ENCODE measurements at regions not wholly inside any gene's neighbourhood (a gene's known extent, or its start where the extent isn't known, plus 50 kb on each side); places are given as distances from the start of the nearest gene placed in this dataset.

- TF ChIP-seq SRF (IDR thresholded peaks at IDR 0.05; ENCODE audit: low read depth, low read length) (0 out of 2 replicates have a peak, but pooled peaks have one; percentile 2), KAT8 (CRISPR knock-in tag; IDR thresholded peaks at IDR 0.05) (0 out of 2 replicates have a peak, but pooled peaks have one; percentile 33), NFIC (IDR thresholded peaks at IDR 0.05; ENCODE audit: low read length) (peak; percentile 60), BCL6 (CRISPR knock-in tag; IDR thresholded peaks at IDR 0.05) (0 out of 2 replicates have a peak, but pooled peaks have one; percentile 16), SAP130 (CRISPR knock-in tag; IDR thresholded peaks at IDR 0.05; ENCODE audit: low read depth) (peak; percentile 35; the same call in 1 of the 2 replicates), HOXA3 (CRISPR knock-in tag; IDR thresholded peaks at IDR 0.05) (peak; percentile 21; the same call in 1 of the 2 replicates), ISL2 (CRISPR knock-in tag; IDR thresholded peaks at IDR 0.05) (peak; percentile 63), CREM (IDR thresholded peaks at IDR 0.05) (peak; percentile 51; the same call in 1 of the 2 replicates), CREM (CRISPR knock-in tag; IDR thresholded peaks at IDR 0.05) (no peak), HNF4G (IDR thresholded peaks at IDR 0.05; ENCODE audit: borderline replicate concordance, low read depth, low read length) (peak; percentile 94), HNF4G (CRISPR knock-in tag; IDR thresholded peaks at IDR 0.05; ENCODE audit: borderline replicate concordance, low read depth) (peak; percentile 63; the same call in 1 of the 2 replicates), TFDP1 (CRISPR knock-in tag; IDR thresholded peaks at IDR 0.05; ENCODE audit: borderline replicate concordance) (no peak; the same call in 1 of the 2 replicates), RXRA (CRISPR knock-in tag; IDR thresholded peaks at IDR 0.05) (peak; percentile 28; the same call in 1 of the 2 replicates), GATAD2A (CRISPR knock-in tag; IDR thresholded peaks at IDR 0.05) (peak; percentile 85), PATZ1 (CRISPR knock-in tag; IDR thresholded peaks at IDR 0.05) (peak; percentile 69), SP140L (CRISPR knock-in tag; IDR thresholded peaks at IDR 0.05; ENCODE audit: borderline replicate concordance) (0 out of 2 replicates have a peak, but pooled peaks have one; percentile 70), CEBPG (CRISPR knock-in tag; IDR thresholded peaks at IDR 0.05) (peak; percentile 87), FOXK2 (IDR thresholded peaks at IDR 0.05) (no peak), RXRB (CRISPR knock-in tag; IDR thresholded peaks at IDR 0.05; ENCODE audit: borderline replicate concordance) (peak; percentile 53; the same call in 1 of the 2 replicates), HOMEZ (CRISPR knock-in tag; IDR thresholded peaks at IDR 0.05; ENCODE audit: low read depth) (peak; percentile 44; the same call in 1 of the 2 replicates), SOX5 (CRISPR knock-in tag; IDR thresholded peaks at IDR 0.05; ENCODE audit: borderline replicate concordance) (peak; percentile 53; the same call in 1 of the 2 replicates), ZNF773 (CRISPR knock-in tag; IDR thresholded peaks at IDR 0.05; ENCODE audit: borderline replicate concordance) (no peak), FOXP4 (CRISPR knock-in tag; IDR thresholded peaks at IDR 0.05) (peak; percentile 58; the same call in 1 of the 2 replicates), EP300 (IDR thresholded peaks at IDR 0.05; ENCODE audit: low read depth in 2 of 2, low read length in 2 of 2) (peak; percentile 47 to 92; a peak in 3 of 4 replicates), EP300 (CRISPR knock-in tag; IDR thresholded peaks at IDR 0.05; ENCODE audit: borderline replicate concordance) (peak; percentile 44; the same call in 1 of the 2 replicates), TEAD2 (CRISPR knock-in tag; IDR thresholded peaks at IDR 0.05) (no peak)
These were observed 69.3 kb upstream of the FN1 start (continued) for GRCh38 chr2:215505044-215505786.

All from HepG2 (cell line).